Keratinocyte (primary cell): ENCODE measurements at regions not wholly inside any gene's neighbourhood (a gene's known extent, or its start where the extent isn't known, plus 50 kb on each side); places are given as distances from the start of the nearest gene placed in this dataset.

Experiments used
- DNase-seq: peaks from one replicate; pipeline ENCODE4 v3.0.0-alpha.2; 2011; ENCODE audit warnings: low read depth, missing footprints, low spot score
- FAIRE-seq: peaks from 2 replicates; lab custom pipeline; 2011; peaks lifted over from hg19 to GRCh38; lab: Jason Lieb, UNC
- H2AFZ ChIP-seq: 2 replicates; pipeline ENCODE4 v1.6.0; 2012; ENCODE audit warnings: low read length, control low read depth, inconsistent platforms; ENCODE audit not compliant: control insufficient read depth
- H3K27ac ChIP-seq: 2 replicates; pipeline ENCODE4 v1.5.1; 2011; ENCODE audit warnings: low read length; ENCODE audit not compliant: control insufficient read depth, insufficient read depth
- H3K27me3 ChIP-seq: 3 replicates; pipeline ENCODE4 v1.6.0; 2011; ENCODE audit warnings: low read length; ENCODE audit not compliant: control insufficient read depth, insufficient read depth; ENCODE audit errors: extremely low read depth
- H3K36me3 ChIP-seq, 2 experiments: 2 replicates in 1 of 2; 3 replicates in 1 of 2; pipeline ENCODE4 v1.5.1; 2011; ENCODE audit warnings: low read length in 2 of 2, mild to moderate bottlenecking in 1 of 2; ENCODE audit not compliant: control insufficient read depth in 2 of 2, insufficient read depth in 2 of 2; ENCODE audit errors: extremely low read depth in 1 of 2
- H3K4me1 ChIP-seq: 3 replicates; pipeline ENCODE4 v1.5.1; 2011; ENCODE audit warnings: low read length; ENCODE audit not compliant: control insufficient read depth, insufficient read depth; ENCODE audit errors: extremely low read depth
- H3K4me2 ChIP-seq: 3 replicates; pipeline ENCODE4 v1.6.0; 2011; ENCODE audit warnings: low read depth, low read length; ENCODE audit not compliant: control insufficient read depth, insufficient read depth; ENCODE audit errors: extremely low read depth
- H3K4me3 ChIP-seq, 3 experiments: fragments of 200-600 bp in 1 of 3; sonication (generic) in 1 of 3; 2 replicates in 2 of 3; 3 replicates in 1 of 3; pipeline ENCODE4 v1.5.1; 2011 to 2016; ENCODE audit warnings: low read length in 3 of 3, mild to moderate bottlenecking in 3 of 3, control low read depth in 2 of 3, inconsistent platforms in 1 of 3, low read depth in 1 of 3, mixed read lengths in 1 of 3, mixed run types in 1 of 3, moderate library complexity in 1 of 3; ENCODE audit not compliant: control insufficient read depth in 2 of 3, insufficient read depth in 2 of 3; ENCODE audit errors: extremely low read depth in 1 of 3
- H3K79me2 ChIP-seq: 2 replicates; pipeline ENCODE4 v1.6.0; 2012; ENCODE audit warnings: low read length; ENCODE audit not compliant: control insufficient read depth, insufficient read depth
- H3K9ac ChIP-seq: 3 replicates; pipeline ENCODE4 v1.6.0; 2011; ENCODE audit warnings: low read length; ENCODE audit not compliant: control insufficient read depth, insufficient read depth; ENCODE audit errors: extremely low read depth
- H3K9me1 ChIP-seq: 3 replicates; pipeline ENCODE4 v1.6.0; 2011; ENCODE audit warnings: low read length; ENCODE audit not compliant: control insufficient read depth, insufficient read depth; ENCODE audit errors: extremely low read depth
- H3K9me3 ChIP-seq: 2 replicates; pipeline ENCODE4 v1.5.1; 2012; ENCODE audit warnings: low read depth, low read length; ENCODE audit not compliant: control insufficient read depth
- H4K20me1 ChIP-seq: 3 replicates; pipeline ENCODE4 v1.6.0; 2011; ENCODE audit warnings: low read length; ENCODE audit not compliant: control insufficient read depth, insufficient read depth; ENCODE audit errors: extremely low read depth
- CTCF ChIP-seq, 3 experiments: IDR thresholded peaks in 1 of 3; conservative IDR thresholded peaks in 1 of 3; optimal IDR thresholded peaks in 1 of 3; 2 replicates in 2 of 3; 3 replicates in 1 of 3; pipeline versions ENCODE3 to v1.5.1; 2011; ENCODE audit warnings: low read length in 3 of 3, mild to moderate bottlenecking in 3 of 3, moderate library complexity in 2 of 3, control low read depth in 1 of 3, inconsistent platforms in 1 of 3; ENCODE audit not compliant: insufficient read depth in 2 of 3; ENCODE audit errors: extremely low read depth in 1 of 3
- EZH2 ChIP-seq: IDR thresholded peaks from one replicate; pipeline ENCODE4 v1.6.1; 2012; ENCODE audit warnings: inconsistent platforms, mild to moderate bottlenecking, low read length, moderate library complexity
- dilution Hi-C: fragments of 300-500 bp; cut with MboI; formaldehyde crosslinking; loops from one replicate; pipeline ENCODE4 v1.7.0; 2020; ENCODE audit warnings: low sequenced_read_pairs; ENCODE audit not compliant: extremely low pct_ligation_motif_present

GRCh38 chr2:219918254-219918653 is 290.8 kb downstream of the SLC4A3 start:
- H3K4me2 ChIP-seq: no peak overlapping the region
- H4K20me1 ChIP-seq: no peaks in the 10 kb centered on the region
- no peaks in the 10 kb centered on the region for H3K4me1 ChIP-seq
- H3K9me3 ChIP-seq: no peaks in the 10 kb centered on the region
- H3K27me3 ChIP-seq: no peaks in the 10 kb centered on the region
- H2AFZ ChIP-seq: no peak overlapping the region
- FAIRE-seq (no peak), DNase-seq (no peak)
- no peak overlapping the region for H3K4me3 ChIP-seq
- H3K27ac ChIP-seq: no peak overlapping the region
- H3K9me1 ChIP-seq: no peaks in the 10 kb centered on the region
- dilution Hi-C loops: no loop called here
- no peak for TF ChIP-seq EZH2
- no peak for TF ChIP-seq CTCF (optimal IDR thresholded peaks at IDR 0.05 in 1 of 3, IDR thresholded peaks at IDR 0.05 in 1 of 3, conservative IDR thresholded peaks at IDR 0.05 in 1 of 3; ENCODE audit: extremely low read depth in 1 of 3, insufficient read depth in 2 of 3, low read length in 3 of 3)
- H3K79me2 ChIP-seq: no peaks in the 10 kb centered on the region
- H3K36me3 ChIP-seq: no peaks in the 10 kb centered on the region
- no peak overlapping the region for H3K9ac ChIP-seq

- H3K9me1 ChIP-seq: no peaks in the 10 kb centered on the region
- no peaks in the 10 kb centered on the region for H3K27me3 ChIP-seq
- no peaks in the 10 kb centered on the region for H4K20me1 ChIP-seq
- H3K4me2 ChIP-seq: no peak overlapping the region
- H2AFZ ChIP-seq: no peak overlapping the region
- no peaks in the 10 kb centered on the region for H3K4me1 ChIP-seq
- no peaks in the 10 kb centered on the region for H3K79me2 ChIP-seq
- DNase-seq: no peak
- H3K27ac ChIP-seq: no peak overlapping the region
- H3K9ac ChIP-seq: no peak overlapping the region
- no peaks in the 10 kb centered on the region for H3K9me3 ChIP-seq
- TF ChIP-seq CTCF (optimal IDR thresholded peaks at IDR 0.05 in 1 of 3, IDR thresholded peaks at IDR 0.05 in 1 of 3, conservative IDR thresholded peaks at IDR 0.05 in 1 of 3; ENCODE audit: extremely low read depth in 1 of 3, insufficient read depth in 2 of 3, low read length in 3 of 3) (no peak), EZH2 (no peak)
- no peak overlapping the region for H3K4me3 ChIP-seq
- dilution Hi-C loops: no loop called here
- no peaks in the 10 kb centered on the region for H3K36me3 ChIP-seq
- FAIRE-seq: no peak
Observed at GRCh38 chr2:219918944-219919343, 291.5 kb downstream of the SLC4A3 start.
